ENCODE measurements at regions not wholly inside any gene's neighbourhood (a gene's known extent, or its start where the extent isn't known, plus 50 kb on each side); places are given as distances from the start of the nearest gene placed in this dataset.

DNA sequence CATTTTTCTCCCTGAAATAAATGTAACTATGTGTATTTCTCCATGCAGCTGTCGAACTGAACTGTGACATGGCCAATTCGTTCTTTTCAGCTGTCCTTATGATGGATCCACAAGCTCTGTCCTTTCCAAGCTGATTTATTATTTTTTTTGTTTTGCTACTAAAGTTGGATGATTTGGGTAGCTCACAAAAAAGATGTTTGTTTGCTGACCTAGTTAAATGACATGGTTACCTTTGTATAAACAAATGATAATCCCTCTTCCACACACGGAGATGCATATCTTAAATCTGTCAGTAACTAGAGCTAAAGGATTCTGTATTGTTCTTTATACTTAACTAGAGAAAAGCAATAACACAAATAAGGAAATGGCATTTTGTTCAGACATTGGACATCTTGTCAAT, 884.3 kb upstream of the PCDH20 start:
- H3K9me3 ChIP-seq (ENCODE audit: insufficient read depth, low read depth, low read length) = no peaks in the 10 kb centered on the region
- H3K27me3 ChIP-seq (ENCODE audit: insufficient read depth, low read length, poor library complexity, severe bottlenecking) = no peaks in the 10 kb centered on the region
- no peak overlapping the region for H3K4me2 ChIP-seq (ENCODE audit: low read depth, low read length, poor library complexity, severe bottlenecking)
- no peaks in the 10 kb centered on the region for H3K4me1 ChIP-seq (ENCODE audit: insufficient read depth, low read length, poor library complexity, severe bottlenecking)
- H4K20me1 ChIP-seq (ENCODE audit: insufficient read depth, low read length, poor library complexity, severe bottlenecking) = no peaks in the 10 kb centered on the region
- no peaks in the 10 kb centered on the region for H3K79me2 ChIP-seq (ENCODE audit: insufficient read depth, low read length)
- H3K36me3 ChIP-seq (ENCODE audit: insufficient read depth, low read length) = no peaks in the 10 kb centered on the region
- H3K9ac ChIP-seq (ENCODE audit: low read depth, low read length, poor library complexity, severe bottlenecking) = no peak overlapping the region
- TF ChIP-seq CTCF (conservative IDR thresholded peaks at IDR 0.05; ENCODE audit: low read length) (no peak), EZH2phosphoT487 (IDR thresholded peaks at IDR 0.05; ENCODE audit: borderline replicate concordance) (no peak)
- no peak overlapping the region for H3K4me3 ChIP-seq (ENCODE audit: low read length, poor library complexity, severe bottlenecking)
- no peak overlapping the region for H2AFZ ChIP-seq (ENCODE audit: low read length)
- H3K9me2 ChIP-seq (replicated peaks; ENCODE audit: low read depth, low read length) = no peaks in the 10 kb centered on the region
- no peaks in the 10 kb centered on the region for H3F3A ChIP-seq (ENCODE audit: low read depth)

- H3K9me3 ChIP-seq (ENCODE audit: insufficient read depth, low read depth, low read length) = no peaks in the 10 kb centered on the region
- no peak overlapping the region for H3K4me3 ChIP-seq (ENCODE audit: low read length, poor library complexity, severe bottlenecking)
- TF ChIP-seq EZH2phosphoT487 (IDR thresholded peaks at IDR 0.05; ENCODE audit: borderline replicate concordance) (no peak), CTCF (conservative IDR thresholded peaks at IDR 0.05; ENCODE audit: low read length) (no peak)
- no peaks in the 10 kb centered on the region for H3K36me3 ChIP-seq (ENCODE audit: insufficient read depth, low read length)
- H3K4me1 ChIP-seq (ENCODE audit: insufficient read depth, low read length, poor library complexity, severe bottlenecking) = no peaks in the 10 kb centered on the region
- H3K4me2 ChIP-seq (ENCODE audit: low read depth, low read length, poor library complexity, severe bottlenecking) = no peak overlapping the region
- no peaks in the 10 kb centered on the region for H4K20me1 ChIP-seq (ENCODE audit: insufficient read depth, low read length, poor library complexity, severe bottlenecking)
- no peaks in the 10 kb centered on the region for H3F3A ChIP-seq (ENCODE audit: low read depth)
- no peak overlapping the region for H3K9ac ChIP-seq (ENCODE audit: low read depth, low read length, poor library complexity, severe bottlenecking)
- H3K27me3 ChIP-seq (ENCODE audit: insufficient read depth, low read length, poor library complexity, severe bottlenecking) = no peaks in the 10 kb centered on the region
- H3K9me2 ChIP-seq (replicated peaks; ENCODE audit: low read depth, low read length) = no peaks in the 10 kb centered on the region
- no peak overlapping the region for H2AFZ ChIP-seq (ENCODE audit: low read length)
- H3K79me2 ChIP-seq (ENCODE audit: insufficient read depth, low read length) = no peaks in the 10 kb centered on the region
Measured at GRCh38 chr13:62296812-62297211, 881.2 kb upstream of the PCDH20 start.

GRCh38 chr13:62294244-62294643, 878.6 kb upstream of the PCDH20 start:
- Histone ChIP-seq H4K20me1 (ENCODE audit: insufficient read depth, low read length, poor library complexity, severe bottlenecking) (no peaks in the 10 kb centered on the region), H3F3A (ENCODE audit: low read depth) (no peaks in the 10 kb centered on the region), H3K27me3 (ENCODE audit: insufficient read depth, low read length, poor library complexity, severe bottlenecking) (no peaks in the 10 kb centered on the region), H2AFZ (ENCODE audit: low read length) (no peak overlapping the region), H3K9ac (ENCODE audit: low read depth, low read length, poor library complexity, severe bottlenecking) (no peak overlapping the region), H3K4me1 (ENCODE audit: insufficient read depth, low read length, poor library complexity, severe bottlenecking) (no peaks in the 10 kb centered on the region), H3K4me2 (ENCODE audit: low read depth, low read length, poor library complexity, severe bottlenecking) (no peak overlapping the region), H3K79me2 (ENCODE audit: insufficient read depth, low read length) (no peaks in the 10 kb centered on the region), H3K4me3 (ENCODE audit: low read length, poor library complexity, severe bottlenecking) (no peak overlapping the region), H3K9me2 (replicated peaks; ENCODE audit: low read depth, low read length) (no peaks in the 10 kb centered on the region), H3K36me3 (ENCODE audit: insufficient read depth, low read length) (no peaks in the 10 kb centered on the region), H3K9me3 (ENCODE audit: insufficient read depth, low read depth, low read length) (no peaks in the 10 kb centered on the region)
- no peak for TF ChIP-seq CTCF (conservative IDR thresholded peaks at IDR 0.05; ENCODE audit: low read length)
- TF ChIP-seq EZH2phosphoT487 (IDR thresholded peaks at IDR 0.05; ENCODE audit: borderline replicate concordance) = no peak

Data from Loucy (cell line).